Natural killer cell (primary cell): ENCODE measurements at regions not wholly inside any gene's neighbourhood (a gene's known extent, or its start where the extent isn't known, plus 50 kb on each side); places are given as distances from the start of the nearest gene placed in this dataset.

Source experiments
- ATAC-seq, 3 donors: fragments of 150-1000 bp in 2 of 3; fragments of 200-7000 bp in 1 of 3; cut with Tn5 transposase; 1 replicate in 1 of 3; 2 replicates in 2 of 3; pipeline ENCODE4 v1.10.0; 2021; ENCODE audit warnings: mild to moderate bottlenecking in 2 of 3, moderate library complexity in 2 of 3
- DNase-seq, 2 donors: peaks; one replicate each; pipeline versions ENCODE4 v3.0.0 to v3.0.0-alpha.2; 2013 to 2021; ENCODE audit warnings: mixed read lengths in 1 of 2
- H3K27ac ChIP-seq: one replicate; pipeline ENCODE4 v1.5.1; 2013; ENCODE audit warnings: mild to moderate bottlenecking, low read length
- H3K27me3 ChIP-seq: one replicate; pipeline ENCODE4 v1.6.1; 2013; ENCODE audit warnings: low read length; ENCODE audit not compliant: control insufficient read depth, insufficient read depth
- H3K36me3 ChIP-seq: one replicate; pipeline ENCODE4 v1.6.1; 2013; ENCODE audit warnings: low read length; ENCODE audit not compliant: control insufficient read depth, insufficient read depth
- H3K4me1 ChIP-seq: one replicate; pipeline ENCODE4 v1.6.1; 2013; ENCODE audit warnings: low read length; ENCODE audit not compliant: control insufficient read depth, insufficient read depth
- H3K4me3 ChIP-seq: one replicate; pipeline ENCODE4 v1.5.1; 2013; ENCODE audit warnings: low read length
- H3K9me3 ChIP-seq: one replicate; pipeline ENCODE4 v1.6.1; 2013; ENCODE audit warnings: low read length; ENCODE audit not compliant: control insufficient read depth, insufficient read depth
- H3K27ac Mint-ChIP-seq, 2 donors: one replicate each; pipeline ENCODE4 v1.8.0; 2022; ENCODE audit warnings: mild to moderate bottlenecking in 2 of 2, mixed read lengths in 2 of 2, moderate library complexity in 1 of 2
- H3K27me3 Mint-ChIP-seq, 2 donors: one replicate each; pipeline ENCODE4 v1.8.0; 2022; ENCODE audit warnings: low read depth in 2 of 2, mixed read lengths in 2 of 2
- H3K36me3 Mint-ChIP-seq: one replicate; pipeline ENCODE4 v1.8.0; 2022; ENCODE audit warnings: mixed read lengths
- H3K4me1 Mint-ChIP-seq, 2 donors: one replicate each; pipeline ENCODE4 v1.8.0; 2022; ENCODE audit warnings: mixed read lengths in 2 of 2
- H3K4me3 Mint-ChIP-seq: one replicate; pipeline ENCODE4 v1.8.0; 2022; ENCODE audit warnings: mild to moderate bottlenecking, moderate library complexity, mixed read lengths
- H3K9me3 Mint-ChIP-seq, 2 donors: one replicate each; pipeline ENCODE4 v1.8.0; 2022; ENCODE audit warnings: mixed read lengths in 2 of 2
- WGBS: methylation state at CpG from one replicate; pipeline ENCODE4 v1.1.7; 2013; ENCODE audit warnings: missing lambda C conversion rate; ENCODE audit not compliant: insufficient coverage; 5-methylcytosine and 5-hydroxymethylcytosine counted together
- intact Hi-C: fragments of 100-400 bp; cut with micrococcal nuclease; formaldehyde crosslinking; loops from one replicate; pipeline ENCODE4 v1.14.2; 2022
- TF ChIP-seq, protein P1 (sequence below): fragments of 200-600 bp; IDR thresholded peaks from one replicate; pipeline ENCODE4 v1.8.0; 2022; ENCODE audit warnings: antibody characterized with exemption

DNA sequence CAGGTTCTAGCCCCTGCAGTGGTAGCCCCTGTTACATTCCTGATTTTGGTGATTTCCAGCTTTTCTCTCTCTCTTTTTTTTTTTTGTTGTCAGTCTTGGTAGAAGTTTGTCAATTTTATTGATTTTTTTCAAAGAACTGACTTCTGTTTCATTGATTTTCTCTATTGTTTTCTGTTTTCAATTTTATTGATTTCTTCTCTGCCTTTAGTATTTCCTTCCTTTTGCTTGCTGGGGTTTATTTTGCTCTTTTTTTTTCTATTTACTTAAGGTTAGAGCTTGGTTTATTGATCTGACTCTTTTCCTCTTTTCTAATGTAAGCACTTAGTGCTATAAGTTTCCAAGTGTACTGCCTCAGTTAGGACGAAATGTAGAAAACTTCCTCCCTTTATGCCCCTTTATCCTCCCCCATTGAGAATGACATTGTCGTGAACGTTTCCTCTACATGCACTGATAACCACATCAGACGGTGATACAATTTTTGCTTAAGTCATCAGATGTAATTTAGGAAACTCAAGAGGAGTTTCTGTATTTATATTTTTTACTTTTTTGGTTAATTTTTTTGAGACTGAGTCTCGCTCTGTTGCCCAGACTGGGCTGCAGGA lies 81.1 kb upstream of the HS6ST1 start:
- no peaks in the 10 kb centered on the region for H3K27me3 ChIP-seq
- H3K36me3 Mint-ChIP-seq, result no peaks in the 10 kb centered on the region
- no peaks in the 10 kb centered on the region for H3K4me1 ChIP-seq
- H3K36me3 ChIP-seq, result no peaks in the 10 kb centered on the region
- H3K27me3 Mint-ChIP-seq, result peaks cover 8 to 33% of the 10 kb centered on the region in 2 donors
- no peak overlapping the region for H3K27ac Mint-ChIP-seq
- ATAC-seq (no peak), DNase-seq (no peak)
- no peak overlapping the region for H3K27ac ChIP-seq
- no peaks in the 10 kb centered on the region for H3K4me1 Mint-ChIP-seq
- H3K9me3 ChIP-seq, result no peaks in the 10 kb centered on the region
- no peak overlapping the region for H3K4me3 ChIP-seq
- TF ChIP-seq, protein P1, sequence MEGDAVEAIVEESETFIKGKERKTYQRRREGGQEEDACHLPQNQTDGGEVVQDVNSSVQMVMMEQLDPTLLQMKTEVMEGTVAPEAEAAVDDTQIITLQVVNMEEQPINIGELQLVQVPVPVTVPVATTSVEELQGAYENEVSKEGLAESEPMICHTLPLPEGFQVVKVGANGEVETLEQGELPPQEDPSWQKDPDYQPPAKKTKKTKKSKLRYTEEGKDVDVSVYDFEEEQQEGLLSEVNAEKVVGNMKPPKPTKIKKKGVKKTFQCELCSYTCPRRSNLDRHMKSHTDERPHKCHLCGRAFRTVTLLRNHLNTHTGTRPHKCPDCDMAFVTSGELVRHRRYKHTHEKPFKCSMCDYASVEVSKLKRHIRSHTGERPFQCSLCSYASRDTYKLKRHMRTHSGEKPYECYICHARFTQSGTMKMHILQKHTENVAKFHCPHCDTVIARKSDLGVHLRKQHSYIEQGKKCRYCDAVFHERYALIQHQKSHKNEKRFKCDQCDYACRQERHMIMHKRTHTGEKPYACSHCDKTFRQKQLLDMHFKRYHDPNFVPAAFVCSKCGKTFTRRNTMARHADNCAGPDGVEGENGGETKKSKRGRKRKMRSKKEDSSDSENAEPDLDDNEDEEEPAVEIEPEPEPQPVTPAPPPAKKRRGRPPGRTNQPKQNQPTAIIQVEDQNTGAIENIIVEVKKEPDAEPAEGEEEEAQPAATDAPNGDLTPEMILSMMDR, result no peak
- no peaks in the 10 kb centered on the region for H3K9me3 Mint-ChIP-seq
- WGBS, result 67% methylated on average over 2 of the region's 5 CpGs
- intact Hi-C loops, result no loop called here
- H3K4me3 Mint-ChIP-seq, result no peak overlapping the region

DNA sequence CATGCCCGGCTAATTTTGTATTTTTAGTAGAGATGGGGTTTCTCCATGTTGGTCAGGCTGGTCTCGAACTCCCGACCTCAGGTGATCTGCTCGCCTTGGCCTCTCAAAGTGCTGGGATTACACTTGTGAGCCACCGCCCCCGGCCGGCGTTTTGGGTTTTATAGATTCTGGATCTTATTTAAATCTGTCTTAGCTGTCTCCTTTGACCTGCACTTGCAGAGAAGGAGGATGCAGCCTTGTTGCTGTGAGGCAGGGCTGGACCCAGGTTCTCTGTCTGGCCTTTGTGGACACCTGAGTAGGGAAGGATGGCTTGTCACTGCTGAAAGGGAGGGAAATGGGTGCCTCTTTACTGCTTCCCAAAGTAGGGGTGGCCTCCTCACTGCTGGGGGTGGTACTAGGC lies 83.0 kb upstream of the HS6ST1 start:
- Histone ChIP-seq H3K27ac (no peak overlapping the region), H3K36me3 (no peaks in the 10 kb centered on the region), H3K4me3 (no peak overlapping the region), H3K9me3 (no peaks in the 10 kb centered on the region), H3K4me1 (no peaks in the 10 kb centered on the region), H3K27me3 (no peaks in the 10 kb centered on the region)
- Mint-ChIP-seq H3K4me1 (no peaks in the 10 kb centered on the region), H3K27me3 (peaks cover 12 to 33% of the 10 kb centered on the region in 2 donors), H3K36me3 (no peaks in the 10 kb centered on the region), H3K27ac (no peak overlapping the region), H3K4me3 (no peak overlapping the region), H3K9me3 (no peaks in the 10 kb centered on the region)
- ATAC-seq, result no peak
- intact Hi-C loops, result no loop called here
- DNase-seq, result no peak
- TF ChIP-seq, protein P1, result no peak
- whole genome bisulfite sequencing, result 96% methylated on average over 8 of the region's 8 CpGs

DNA sequence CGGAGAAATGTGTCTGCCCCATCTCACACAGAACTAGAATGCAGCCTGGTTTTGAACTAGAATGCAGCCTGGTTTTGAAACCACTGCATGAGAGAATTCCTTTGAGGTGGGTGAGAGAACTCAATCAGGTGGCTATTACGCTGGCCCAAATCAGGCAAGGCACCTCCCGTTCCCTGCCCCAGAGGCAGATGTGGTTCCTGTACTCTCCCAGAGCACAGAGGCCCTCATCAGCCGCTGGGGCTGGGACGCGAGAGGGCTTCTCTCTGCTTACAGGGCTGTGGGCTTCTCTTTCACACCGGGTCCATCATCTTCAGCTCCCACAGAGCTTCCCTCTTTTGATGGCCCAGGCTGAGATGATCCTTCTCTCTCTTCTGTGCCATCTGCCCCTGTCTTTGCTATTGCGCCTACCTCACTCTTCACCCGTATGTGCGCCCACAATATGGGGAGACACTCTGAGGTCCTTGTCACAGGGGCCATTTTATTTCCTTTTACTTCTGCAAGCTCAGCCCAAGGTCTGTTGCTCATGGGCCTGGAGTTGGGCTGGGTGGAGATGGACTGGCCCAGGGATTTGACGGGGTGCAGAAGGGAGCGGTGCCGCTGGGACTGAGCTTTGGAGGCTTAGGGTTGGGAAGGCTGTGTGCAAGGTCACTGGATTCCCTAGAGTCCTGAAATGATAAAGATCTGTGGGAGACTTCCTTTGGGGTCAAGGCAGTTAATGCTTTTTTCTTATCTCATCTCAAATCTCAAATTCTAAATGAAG lies 84.4 kb upstream of the HS6ST1 start:
- intact Hi-C loops, result no loop called here
- no peak overlapping the region for H3K4me3 Mint-ChIP-seq

More for the DNA sequence above, 84.4 kb upstream of the HS6ST1 start:
- Mint-ChIP-seq H3K9me3 (no peaks in the 10 kb centered on the region), H3K27me3 (peaks cover 12 to 27% of the 10 kb centered on the region in 2 donors), H3K4me1 (no peaks in the 10 kb centered on the region), H3K36me3 (no peaks in the 10 kb centered on the region), H3K27ac (no peak overlapping the region)
- Histone ChIP-seq H3K4me1 (no peaks in the 10 kb centered on the region), H3K4me3 (no peak overlapping the region), H3K9me3 (no peaks in the 10 kb centered on the region), H3K27me3 (no peaks in the 10 kb centered on the region), H3K27ac (no peak overlapping the region), H3K36me3 (no peaks in the 10 kb centered on the region)
- ATAC-seq (no peak), DNase-seq (no peak)
- 77% methylated on average over 12 of the region's 13 CpGs for WGBS
- TF ChIP-seq, protein P1, result no peak
